B cell (primary cell): ENCODE measurements at regions not wholly inside any gene's neighbourhood (a gene's known extent, or its start where the extent isn't known, plus 50 kb on each side); places are given as distances from the start of the nearest gene placed in this dataset.
"Not testable (repeated sequence)": the region's sequence is repeated elsewhere in the genome, so short reads cannot be mapped to it uniquely, and the experiment has no call there.

ENCODE experiments used
- ATAC-seq: fragments of 200-7000 bp; cut with Tn5 transposase; one replicate; pipeline ENCODE4 v1.10.0; 2021; ENCODE audit warnings: low read depth, mild to moderate bottlenecking, moderate number of reproducible peaks, moderate library complexity
- CTCF ChIA-PET: fragments of 350-600 bp; sonication (Branson Sonifier 250); formaldehyde crosslinking; loops from one replicate; lab custom pipeline; 2021; ENCODE audit warnings: antibody characterized with exemption, inconsistent platforms; lab: Charles Lee
- POLR2A ChIA-PET: fragments of 350-600 bp; sonication (Branson Sonifier 250); formaldehyde crosslinking; loops from one replicate; lab custom pipeline; 2021; ENCODE audit warnings: antibody characterized with exemption; lab: Charles Lee
- DNase-seq: peaks from one replicate; pipeline ENCODE4 v3.0.0; 2013
- H2AFZ ChIP-seq: 2 replicates; pipeline ENCODE4 v1.6.1; 2012; ENCODE audit warnings: mild to moderate bottlenecking, low read depth, low read length; ENCODE audit not compliant: insufficient read depth, poor library complexity, severe bottlenecking
- H3K27ac ChIP-seq, 2 donors: 1 replicate in 1 of 2; 2 replicates in 1 of 2; pipeline ENCODE4 v1.5.1; 2012 to 2013; ENCODE audit warnings: low read length in 2 of 2, mild to moderate bottlenecking in 2 of 2, moderate library complexity in 1 of 2
- H3K27me3 ChIP-seq, 4 experiments: fragments of 200-600 bp in 1 of 4; sonication (generic) in 1 of 4; replicated peaks in 1 of 4; 1 replicate in 2 of 4; 2 replicates in 2 of 4; pipeline versions ENCODE4 v1.6.1 to v1.7.0; 2013 to 2016; ENCODE audit warnings: low read length in 3 of 4, mild to moderate bottlenecking in 2 of 4, mixed read lengths in 1 of 4, moderate library complexity in 1 of 4; ENCODE audit not compliant: insufficient read depth in 4 of 4, control insufficient read depth in 3 of 4; ENCODE audit errors: control extremely low read depth in 1 of 4
- H3K36me3 ChIP-seq, 2 experiments: replicated peaks in 1 of 2; 1 replicate in 1 of 2; 2 replicates in 1 of 2; pipeline versions ENCODE4 v1.6.1 to v1.7.1; 2013; ENCODE audit warnings: low read length in 1 of 2; ENCODE audit not compliant: insufficient read depth in 2 of 2, control insufficient read depth in 1 of 2; ENCODE audit errors: control extremely low read depth in 1 of 2, extremely low read depth in 1 of 2
- H3K4me1 ChIP-seq, 2 donors: fragments of 200-600 bp in 1 of 2; sonication (generic) in 1 of 2; 1 replicate in 1 of 2; 2 replicates in 1 of 2; pipeline versions ENCODE4 v1.5.1 to v1.6.1; 2013 to 2017; ENCODE audit warnings: low read length in 2 of 2; ENCODE audit not compliant: control insufficient read depth in 2 of 2, insufficient read depth in 2 of 2
- H3K4me2 ChIP-seq: replicated peaks from 2 replicates; pipeline ENCODE3; 2012; ENCODE audit warnings: mild to moderate bottlenecking, low read depth, low read length; ENCODE audit not compliant: poor library complexity, severe bottlenecking
- H3K4me3 ChIP-seq, 5 experiments: fragments of 200-600 bp in 1 of 5; sonication (generic) in 1 of 5; 1 replicate in 3 of 5; 2 replicates in 2 of 5; pipeline versions ENCODE4 v1.5.1 to v1.7.0; 2011 to 2016; ENCODE audit warnings: low read length in 4 of 5, mild to moderate bottlenecking in 4 of 5, low read depth in 2 of 5, control low read depth in 1 of 5, moderate library complexity in 1 of 5; ENCODE audit not compliant: insufficient read depth in 1 of 5; ENCODE audit errors: control extremely low read depth in 1 of 5, extremely low read depth in 1 of 5
- H3K79me2 ChIP-seq: fragments of 200-600 bp; sonication (generic); one replicate; pipeline ENCODE4 v1.6.0; 2016; ENCODE audit warnings: low read length; ENCODE audit not compliant: control insufficient read depth, insufficient read depth
- H3K9ac ChIP-seq: fragments of 200-600 bp; sonication (generic); 2 replicates; pipeline ENCODE4 v1.6.1; 2017; ENCODE audit warnings: mild to moderate bottlenecking, low read length, moderate library complexity
- H3K9me3 ChIP-seq, 3 donors: one replicate each; pipeline versions ENCODE4 v1.6.1 to v1.7.1; 2013; ENCODE audit warnings: low read length in 2 of 3; ENCODE audit not compliant: control insufficient read depth in 2 of 3, insufficient read depth in 1 of 3; ENCODE audit errors: control extremely low read depth in 1 of 3
- H4K20me1 ChIP-seq: 2 replicates; pipeline ENCODE4 v1.6.0; 2012; ENCODE audit warnings: mild to moderate bottlenecking, low read length; ENCODE audit not compliant: insufficient read depth, control insufficient read depth, poor library complexity, severe bottlenecking
- H3K27ac Mint-ChIP-seq: one replicate; pipeline ENCODE4 v1.8.0; 2021; ENCODE audit warnings: mixed read lengths
- H3K27me3 Mint-ChIP-seq: one replicate; pipeline ENCODE4 v1.8.0; 2021; ENCODE audit warnings: mixed read lengths
- H3K4me1 Mint-ChIP-seq: one replicate; pipeline ENCODE4 v1.8.0; 2021; ENCODE audit warnings: mixed read lengths
- H3K4me3 Mint-ChIP-seq: one replicate; pipeline ENCODE4 v1.8.0; 2021; ENCODE audit warnings: mixed read lengths
- H3K9me3 Mint-ChIP-seq: one replicate; pipeline ENCODE4 v1.8.0; 2022; ENCODE audit warnings: mixed read lengths; ENCODE audit not compliant: insufficient read depth
- EZH2 ChIP-seq: IDR thresholded peaks from 2 replicates; pipeline ENCODE4 v1.6.1; 2012; ENCODE audit warnings: borderline replicate concordance, low read depth, mild to moderate bottlenecking, moderate library complexity, low read length; ENCODE audit not compliant: insufficient read depth, poor library complexity, severe bottlenecking
- WGBS: methylation state at CpG from one replicate; pipeline ENCODE4 v1.1.5; 2013; ENCODE audit warnings: missing lambda C conversion rate; ENCODE audit not compliant: insufficient coverage; 5-methylcytosine and 5-hydroxymethylcytosine counted together
- intact Hi-C: fragments of 100-400 bp; cut with micrococcal nuclease; formaldehyde crosslinking; loops from one replicate; pipeline ENCODE4 v1.10.0; 2022
- TF ChIP-seq, protein P1 (sequence below): fragments of 200-600 bp; IDR thresholded peaks from one replicate; pipeline ENCODE4 v1.8.0; 2022; ENCODE audit warnings: antibody characterized with exemption, mild to moderate bottlenecking

GRCh38 chr6:82524031-82524430 lies 160.4 kb downstream of the TPBG start:
- Histone ChIP-seq H3K27ac (no peak overlapping the region), H3K4me3 (no peak overlapping the region), H3K4me1 (no peaks in the 10 kb centered on the region), H3K9ac (no peak overlapping the region), H3K4me2 (no peak overlapping the region), H3K79me2 (no peaks in the 10 kb centered on the region), H2AFZ (no peak overlapping the region), H4K20me1 (no peaks in the 10 kb centered on the region), H3K36me3 (no peaks in the 10 kb centered on the region), H3K27me3 (no peaks in the 10 kb centered on the region), H3K9me3 (peaks cover 0 to 2% (median 0%) of the 10 kb centered on the region in 3 donors)
- TF ChIP-seq, protein P1, sequence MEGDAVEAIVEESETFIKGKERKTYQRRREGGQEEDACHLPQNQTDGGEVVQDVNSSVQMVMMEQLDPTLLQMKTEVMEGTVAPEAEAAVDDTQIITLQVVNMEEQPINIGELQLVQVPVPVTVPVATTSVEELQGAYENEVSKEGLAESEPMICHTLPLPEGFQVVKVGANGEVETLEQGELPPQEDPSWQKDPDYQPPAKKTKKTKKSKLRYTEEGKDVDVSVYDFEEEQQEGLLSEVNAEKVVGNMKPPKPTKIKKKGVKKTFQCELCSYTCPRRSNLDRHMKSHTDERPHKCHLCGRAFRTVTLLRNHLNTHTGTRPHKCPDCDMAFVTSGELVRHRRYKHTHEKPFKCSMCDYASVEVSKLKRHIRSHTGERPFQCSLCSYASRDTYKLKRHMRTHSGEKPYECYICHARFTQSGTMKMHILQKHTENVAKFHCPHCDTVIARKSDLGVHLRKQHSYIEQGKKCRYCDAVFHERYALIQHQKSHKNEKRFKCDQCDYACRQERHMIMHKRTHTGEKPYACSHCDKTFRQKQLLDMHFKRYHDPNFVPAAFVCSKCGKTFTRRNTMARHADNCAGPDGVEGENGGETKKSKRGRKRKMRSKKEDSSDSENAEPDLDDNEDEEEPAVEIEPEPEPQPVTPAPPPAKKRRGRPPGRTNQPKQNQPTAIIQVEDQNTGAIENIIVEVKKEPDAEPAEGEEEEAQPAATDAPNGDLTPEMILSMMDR = no peak
- no peak for TF ChIP-seq EZH2
- H3K4me3 Mint-ChIP-seq = no peak overlapping the region
- H3K4me1 Mint-ChIP-seq = no peaks in the 10 kb centered on the region
- no peaks in the 10 kb centered on the region for H3K9me3 Mint-ChIP-seq
- ChIA-PET POLR2A (no interaction called here), CTCF (no interaction called here)
- DNase-seq = no peak
- no peaks in the 10 kb centered on the region for H3K27me3 Mint-ChIP-seq
- H3K27ac Mint-ChIP-seq = no peak overlapping the region
- no peak for ATAC-seq
- intact Hi-C loops = no loop called here
- WGBS = 69% methylated on average over 8 of the region's 8 CpGs

- no peak for ATAC-seq
Observed at GRCh38 chr6:82525775-82526495, 162.3 kb downstream of the TPBG start.

DNA sequence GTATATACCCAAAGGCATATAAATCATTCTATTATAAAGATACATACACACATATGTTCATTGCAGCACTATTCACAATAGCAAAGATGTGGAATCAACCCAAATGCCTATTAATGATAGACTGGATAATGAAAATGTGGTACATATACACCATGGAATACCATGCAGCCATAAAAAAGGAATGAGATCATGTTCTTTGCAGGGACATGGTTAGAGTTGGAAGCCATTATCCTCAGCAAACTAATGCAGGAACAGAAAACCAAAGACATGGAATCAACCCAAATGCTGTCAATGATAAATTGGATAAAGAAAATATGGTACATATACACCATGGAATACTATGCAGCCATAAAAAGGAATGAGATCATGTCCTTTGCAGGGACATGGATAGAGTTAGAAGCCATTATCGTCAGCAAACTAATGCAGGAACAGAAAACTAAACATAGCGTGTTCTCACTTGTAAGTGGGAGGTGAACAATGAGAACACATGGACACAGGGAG lies 166.4 kb downstream of the TPBG start:
- H3K9ac ChIP-seq, H2AFZ ChIP-seq, H3K9me3 ChIP-seq, ATAC-seq, H3K27ac ChIP-seq, H3K4me2 ChIP-seq, DNase-seq, H3K4me3 Mint-ChIP-seq, H3K27me3 Mint-ChIP-seq, CTCF ChIA-PET, intact Hi-C loops, H3K27me3 ChIP-seq, H3K4me3 ChIP-seq, H3K36me3 ChIP-seq, H3K9me3 Mint-ChIP-seq, H3K27ac Mint-ChIP-seq, POLR2A ChIA-PET, H4K20me1 ChIP-seq, H3K79me2 ChIP-seq, H3K4me1 ChIP-seq, H3K4me1 Mint-ChIP-seq: not testable (repeated sequence)
- 100% methylated on average over 2 of the region's 2 CpGs for WGBS

More at GRCh38 chr6:82525775-82526495, 162.3 kb downstream of the TPBG start:
- intact Hi-C loops = no loop called here
- ChIA-PET POLR2A (no interaction called here), CTCF (no interaction called here)
- no peak overlapping the region for H3K9ac ChIP-seq
- Mint-ChIP-seq H3K9me3 (no peaks in the 10 kb centered on the region), H3K27me3 (no peaks in the 10 kb centered on the region), H3K4me3 (no peak overlapping the region), H3K4me1 (no peaks in the 10 kb centered on the region), H3K27ac (no peak overlapping the region)
- no peaks in the 10 kb centered on the region for H3K4me1 ChIP-seq
- no peaks in the 10 kb centered on the region for H4K20me1 ChIP-seq
- H3K27ac ChIP-seq = no peak overlapping the region
- no peak for DNase-seq
- no peaks in the 10 kb centered on the region for H3K27me3 ChIP-seq
- TF ChIP-seq EZH2 = no peak
- TF ChIP-seq, protein P1 = no peak
- H3K9me3 ChIP-seq = no peaks in the 10 kb centered on the region
- no peaks in the 10 kb centered on the region for H3K36me3 ChIP-seq
- H3K79me2 ChIP-seq = no peaks in the 10 kb centered on the region
- 86% methylated on average over 3 of the region's 4 CpGs for WGBS
- no peak overlapping the region for H3K4me2 ChIP-seq
- no peak overlapping the region for H2AFZ ChIP-seq
- no peak overlapping the region for H3K4me3 ChIP-seq
